Ureter (tissue), 1 donor: ENCODE measurements at regions not wholly inside any gene's neighbourhood (a gene's known extent, or its start where the extent isn't known, plus 50 kb on each side); places are given as distances from the start of the nearest gene placed in this dataset.

Experiments used
- DNase-seq: peaks from one replicate; pipeline ENCODE4 v3.0.0-alpha.2; 2020; ENCODE audit warnings: low spot score
- donor health status: DM: yes; HTN: yes; CAD: no.

DNA sequence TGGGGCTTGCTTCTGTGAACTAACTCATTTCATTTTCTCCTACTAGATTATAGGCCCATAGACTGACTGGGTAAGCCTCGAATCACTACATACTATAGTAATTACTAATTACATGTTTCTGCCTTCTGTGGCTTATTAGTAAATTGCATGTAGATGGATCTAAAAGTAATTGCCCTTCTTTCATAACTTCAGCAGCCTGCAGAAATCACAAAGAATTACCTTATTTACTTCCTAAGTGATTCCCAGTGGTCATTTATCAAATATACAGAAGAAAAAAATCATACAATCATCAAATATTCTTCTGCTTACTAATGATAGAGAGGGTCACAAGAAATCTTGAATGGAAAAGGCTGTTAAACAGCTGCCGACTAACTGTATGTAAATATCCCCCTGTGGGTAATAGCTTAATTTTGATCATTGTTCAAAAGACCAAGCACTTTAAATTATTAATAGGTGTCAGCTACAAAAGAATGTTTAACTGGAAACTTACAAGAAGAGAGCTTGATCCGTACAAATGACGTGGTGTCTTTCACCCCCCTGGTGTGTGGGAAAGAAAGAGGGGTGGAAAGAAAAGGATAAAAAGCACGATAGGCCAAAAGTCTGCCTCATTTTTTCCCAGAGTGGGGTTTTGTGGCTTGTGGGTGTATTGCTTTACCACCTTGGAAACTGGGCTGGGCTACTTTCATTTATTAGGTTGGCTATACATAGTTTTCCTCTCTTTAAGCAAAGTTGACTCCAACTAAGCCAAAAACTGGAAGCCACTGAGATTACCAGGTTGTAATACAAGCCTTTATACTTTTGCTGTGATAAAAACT, 361.8 kb upstream of the ZMIZ1 start:
- no peak for DNase-seq

DNA sequence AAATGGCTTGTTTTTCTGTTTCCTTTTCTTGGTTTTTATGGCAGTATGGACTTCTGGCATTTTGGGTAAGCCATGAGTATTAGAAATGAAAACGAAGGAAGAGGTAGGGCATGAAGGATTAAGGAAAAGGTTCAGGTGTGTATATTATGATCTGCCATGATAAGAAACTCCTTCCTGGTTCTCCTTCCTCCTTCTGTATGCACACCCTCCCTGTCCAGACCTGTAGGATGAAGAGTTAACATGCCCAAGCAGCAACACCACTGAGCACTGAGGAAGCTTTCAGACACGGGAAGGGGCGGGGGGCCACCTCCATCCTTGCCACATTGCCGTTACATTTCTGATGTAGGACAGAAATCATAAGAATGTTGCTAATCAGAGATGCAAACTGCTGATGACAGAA, 361.0 kb upstream of the ZMIZ1 start:
- DNase-seq: no peak

DNA sequence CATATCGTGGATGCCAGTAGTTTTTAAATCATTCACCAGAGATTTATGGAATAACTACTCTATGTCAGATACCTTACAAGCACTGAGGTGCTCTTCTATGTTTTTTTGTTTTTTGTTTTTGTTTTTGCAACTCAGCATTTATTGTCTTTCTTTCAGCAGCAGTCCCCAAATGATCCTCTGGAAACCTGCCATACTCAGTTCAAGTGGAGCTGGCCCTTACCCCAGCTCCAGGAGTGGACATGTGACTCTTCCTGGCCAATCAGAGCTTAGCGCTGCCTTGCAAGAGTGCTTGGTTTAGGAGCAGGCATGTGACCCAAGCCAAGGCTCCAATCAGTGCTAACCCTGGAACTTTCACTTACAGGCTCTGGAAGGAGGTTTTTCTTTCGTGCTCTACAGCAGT, 356.6 kb upstream of the ZMIZ1 start:
- DNase-seq: no peak

DNA sequence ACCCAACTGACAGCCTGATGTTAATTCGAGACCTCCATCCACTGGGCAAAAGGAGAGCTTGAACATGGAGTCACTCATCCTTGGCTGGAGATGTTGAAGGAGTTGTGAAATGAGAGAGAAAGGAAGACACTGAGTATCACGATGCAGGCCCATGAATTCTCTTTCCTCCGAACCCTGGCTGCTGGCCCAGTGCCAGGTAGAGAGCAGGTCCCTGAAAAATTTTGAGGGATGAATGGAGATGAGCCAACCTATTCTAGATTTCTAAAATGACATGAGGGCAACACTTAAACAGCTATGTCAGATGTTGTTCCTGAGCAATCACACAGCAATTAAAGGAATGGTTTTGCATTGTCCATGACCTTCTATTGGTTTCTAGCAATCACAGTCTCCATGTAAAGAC, 355.1 kb upstream of the ZMIZ1 start:
- no peak for DNase-seq

DNA sequence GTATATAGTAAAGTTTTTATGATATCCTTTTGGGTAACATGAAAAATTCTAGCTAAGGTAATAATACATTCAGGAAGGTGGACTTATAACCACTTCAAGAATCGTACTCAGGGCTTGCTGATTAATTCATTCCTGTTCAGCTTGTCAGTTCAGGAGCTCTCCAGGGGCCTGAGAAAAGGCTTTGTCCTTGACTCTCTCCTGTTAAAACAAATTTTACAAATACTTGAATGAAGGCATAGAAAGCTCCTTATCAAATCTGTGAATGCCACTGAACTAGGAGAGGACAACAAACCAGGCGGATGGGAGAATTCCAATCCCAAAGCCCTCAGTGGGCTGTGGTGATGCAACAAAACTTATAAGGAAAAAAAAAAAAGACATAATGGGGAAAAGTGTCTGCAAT, 354.5 kb upstream of the ZMIZ1 start:
- no peak for DNase-seq

DNA sequence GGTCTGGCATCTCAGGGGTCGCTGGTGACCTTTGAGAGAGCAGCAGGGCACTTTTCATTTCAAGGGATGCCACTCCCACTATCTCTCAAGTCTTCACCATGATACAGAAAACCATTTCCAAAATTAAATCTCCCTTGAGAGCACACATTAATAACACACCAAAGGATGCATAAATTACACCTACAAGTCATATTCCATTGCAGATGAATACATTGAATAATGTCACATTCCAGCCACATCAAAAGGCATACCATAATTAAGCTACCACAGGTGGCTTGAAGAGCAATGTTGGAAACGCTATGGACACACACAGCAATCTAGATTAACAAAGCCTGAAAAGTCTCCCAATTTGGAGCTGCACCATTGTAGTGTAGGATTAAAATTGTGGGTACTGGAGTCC, 353.3 kb upstream of the ZMIZ1 start:
- DNase-seq: no peak

DNA sequence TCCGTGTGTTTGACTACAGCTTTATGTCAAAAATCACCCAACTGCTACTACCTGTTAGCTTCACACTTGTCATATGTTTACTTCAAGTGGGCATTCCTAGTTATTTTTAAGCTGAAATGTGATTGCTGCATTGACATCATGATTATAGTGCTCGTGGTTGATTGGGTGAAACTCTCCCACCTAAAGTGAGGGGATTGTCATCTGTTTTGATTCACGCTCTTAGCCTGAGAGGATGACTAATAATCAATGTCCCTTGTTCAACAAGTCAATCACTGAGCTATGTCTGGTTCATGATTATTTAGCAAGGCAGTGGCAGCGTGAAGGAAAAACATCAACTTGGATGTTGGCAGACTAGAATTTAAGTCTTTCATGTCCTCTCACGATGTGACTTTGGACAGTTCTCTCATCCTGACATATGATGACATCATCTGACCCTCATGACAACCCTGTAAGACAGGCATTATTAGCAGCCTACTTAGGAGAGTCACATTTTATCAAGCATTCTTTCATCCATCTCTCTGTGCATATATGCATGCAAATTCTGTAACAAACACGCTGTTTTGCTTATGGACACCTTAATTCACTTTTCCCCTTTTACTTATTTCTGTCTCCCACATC, 352.6 kb upstream of the ZMIZ1 start:
- no peak for DNase-seq

DNA sequence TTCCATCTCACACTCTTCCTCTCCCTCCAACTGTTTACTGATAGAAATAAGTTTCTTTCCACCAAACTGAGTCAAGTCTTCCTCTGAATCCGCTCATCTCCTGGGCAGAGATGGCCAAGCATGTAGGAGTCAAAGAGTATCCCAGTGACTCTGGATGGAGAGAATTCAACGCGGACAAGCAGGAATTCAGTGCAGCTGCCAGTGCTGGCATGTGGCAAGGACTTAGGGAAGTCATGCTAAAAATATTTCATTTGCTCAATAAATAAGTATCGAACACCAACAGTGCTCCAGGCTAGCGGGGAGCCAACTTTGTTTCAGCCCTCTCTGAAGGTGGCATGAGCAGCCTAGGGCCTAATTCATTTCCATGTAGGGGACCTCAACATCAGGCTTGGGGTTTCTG, 351.6 kb upstream of the ZMIZ1 start:
- no peak for DNase-seq

DNA sequence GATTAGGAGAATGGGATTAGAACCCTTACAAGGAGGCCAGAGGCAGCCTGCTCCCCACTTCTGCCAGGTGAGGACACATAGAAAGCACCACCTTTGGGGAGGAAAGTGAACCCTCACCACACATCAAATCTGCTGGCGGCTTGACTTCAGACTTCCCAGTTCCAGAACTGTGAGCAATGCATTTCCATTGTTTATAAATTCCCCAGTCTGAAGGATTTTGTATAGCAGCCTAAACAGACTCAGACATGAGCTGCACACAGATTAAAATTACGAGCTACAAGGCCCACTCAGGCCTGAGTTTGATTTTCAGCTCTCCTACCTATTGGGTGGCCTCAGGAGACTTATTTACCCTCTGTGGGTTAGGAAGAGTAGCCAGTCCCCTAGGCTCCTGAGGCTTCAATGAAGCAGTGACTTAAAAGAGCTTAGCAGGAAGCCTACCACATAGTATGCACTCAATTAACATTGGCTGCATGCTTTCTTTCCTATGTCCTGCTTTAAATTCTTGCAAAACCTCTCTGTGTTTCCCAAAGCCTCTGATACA, 350.7 kb upstream of the ZMIZ1 start:
- DNase-seq: no peak

DNA sequence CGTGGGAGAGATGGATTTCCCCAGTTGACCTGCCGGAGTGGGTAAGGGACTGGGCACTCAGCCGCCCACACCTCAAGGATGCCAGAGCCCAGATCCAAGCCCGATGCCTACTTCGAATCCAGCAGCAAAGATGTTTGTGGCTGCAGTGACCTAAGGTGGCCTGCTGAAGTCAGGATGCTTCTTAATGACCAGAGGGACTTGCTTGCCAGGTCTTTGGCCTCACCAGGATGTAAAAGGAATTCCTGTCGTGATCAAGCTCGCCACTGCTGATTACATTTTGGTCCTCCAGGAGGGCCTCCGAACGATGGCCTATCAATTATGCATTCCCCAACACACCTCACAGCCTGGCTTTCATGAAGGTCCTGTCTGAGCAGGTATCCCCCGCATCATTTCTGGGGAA, 349.5 kb upstream of the ZMIZ1 start:
- no peak for DNase-seq

DNA sequence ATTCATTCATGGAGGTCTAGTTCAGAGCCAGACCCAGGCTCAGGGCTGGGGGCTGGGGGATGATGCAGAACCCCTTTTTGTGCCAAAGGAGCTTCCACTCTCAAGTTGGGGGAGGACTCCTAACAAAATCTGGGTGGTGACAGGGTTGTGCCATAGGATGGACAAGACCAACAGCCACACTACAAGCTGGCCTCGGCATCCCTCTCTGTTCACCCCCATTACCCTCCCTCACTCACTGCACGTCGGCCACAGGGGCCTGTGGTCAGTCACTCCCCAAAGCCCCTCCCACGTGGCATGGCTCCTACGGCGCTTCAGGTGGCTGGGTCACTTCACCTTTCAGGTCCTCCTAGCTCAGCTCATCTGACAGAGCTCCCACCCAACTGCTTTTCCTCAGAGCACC, 348.7 kb upstream of the ZMIZ1 start:
- no peak for DNase-seq

DNA sequence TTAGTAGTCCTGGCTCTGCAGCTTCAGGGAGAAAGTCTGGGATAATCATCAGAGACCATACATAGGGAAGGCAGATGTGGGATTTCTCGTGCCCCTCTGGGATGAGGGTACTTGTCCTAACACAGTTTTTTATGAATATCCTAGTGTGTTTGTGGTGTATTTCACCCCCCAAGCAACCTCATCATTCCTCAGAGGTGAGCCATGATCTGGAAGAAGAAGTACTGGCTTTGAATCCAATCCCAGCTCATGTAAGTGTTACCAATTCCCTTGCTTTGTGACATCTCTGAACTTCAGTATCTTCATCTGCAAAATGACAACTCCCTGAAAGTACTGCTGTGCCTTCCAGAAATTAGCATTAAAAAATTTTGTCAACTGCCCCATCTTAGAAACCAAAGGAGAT, 347.5 kb upstream of the ZMIZ1 start:
- no peak for DNase-seq

DNA sequence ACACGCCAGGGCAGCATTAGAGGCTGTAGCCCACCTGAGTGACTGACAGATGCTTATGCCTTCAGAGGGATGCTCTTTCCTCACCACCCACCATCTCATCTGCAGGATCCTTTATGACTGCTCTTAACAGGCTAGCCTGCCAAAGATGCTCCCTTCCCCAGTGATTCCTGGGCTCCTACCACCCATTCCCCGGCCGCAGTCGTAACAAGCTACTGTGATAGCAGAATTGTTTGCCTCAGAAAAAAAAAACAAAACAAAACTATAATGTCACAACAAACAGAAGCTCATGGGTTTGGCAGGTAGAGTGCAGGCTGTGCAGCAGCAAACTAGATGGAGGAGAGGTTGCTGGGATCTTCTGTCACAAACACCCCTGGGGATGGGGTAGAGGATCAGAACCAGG, 343.9 kb upstream of the ZMIZ1 start:
- no peak for DNase-seq

DNA sequence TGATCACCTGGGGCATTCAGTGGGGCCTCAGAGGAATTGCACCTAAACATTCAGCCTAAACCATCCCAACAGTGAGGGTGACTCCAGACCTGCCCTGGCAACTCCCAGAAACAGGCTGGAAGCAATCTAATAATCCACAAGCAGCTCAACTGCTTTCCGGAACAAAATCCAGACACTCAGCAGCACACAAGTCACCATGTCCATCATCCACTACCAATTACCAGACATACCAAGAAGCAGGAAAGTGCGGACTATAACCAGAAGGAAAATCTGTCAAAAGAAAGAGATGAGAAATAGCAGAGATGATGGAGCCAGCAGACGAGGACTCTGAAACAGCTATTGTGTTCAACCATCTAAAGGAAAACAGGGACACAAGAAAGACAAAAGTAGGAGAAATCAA, 342.6 kb upstream of the ZMIZ1 start:
- DNase-seq: no peak

DNA sequence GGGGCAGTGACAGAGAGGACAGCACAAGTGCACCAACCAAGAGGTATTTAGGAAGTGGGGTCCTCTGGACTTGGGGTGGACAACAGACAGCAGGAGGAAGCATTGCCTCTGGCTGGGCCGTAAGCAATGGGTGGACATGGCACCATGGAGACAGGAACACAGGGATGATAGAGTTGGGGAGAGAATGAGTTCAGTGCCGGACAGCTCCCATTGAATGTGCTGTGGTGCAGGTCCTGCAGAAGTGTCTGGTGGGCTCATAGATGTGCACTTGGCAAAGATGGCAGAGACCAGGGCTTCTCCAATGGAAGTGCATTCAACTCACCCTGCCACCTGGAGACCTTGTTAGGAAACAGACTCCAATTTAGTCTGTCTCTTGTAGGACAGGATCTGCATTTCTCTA, 341.5 kb upstream of the ZMIZ1 start:
- no peak for DNase-seq

DNA sequence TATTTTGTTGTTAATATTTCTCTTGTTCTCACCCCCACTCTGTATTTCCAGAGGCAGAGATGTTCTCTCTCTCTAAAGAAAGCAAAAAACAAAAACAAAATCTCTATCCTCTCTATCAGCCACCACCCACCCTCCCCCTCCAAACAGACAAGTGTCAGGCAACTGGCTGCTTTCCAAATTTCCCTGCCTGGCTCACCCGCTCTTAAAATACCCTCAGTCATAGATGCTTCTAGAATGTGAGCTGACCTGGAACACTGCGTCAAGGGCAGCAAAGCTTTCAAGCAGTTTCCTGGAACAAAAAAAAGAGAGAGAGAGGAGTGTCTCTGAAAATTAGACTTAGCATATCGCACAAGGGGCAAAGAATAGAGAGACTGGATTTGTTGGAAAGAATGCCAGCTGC, 341.0 kb upstream of the ZMIZ1 start:
- DNase-seq: no peak

DNA sequence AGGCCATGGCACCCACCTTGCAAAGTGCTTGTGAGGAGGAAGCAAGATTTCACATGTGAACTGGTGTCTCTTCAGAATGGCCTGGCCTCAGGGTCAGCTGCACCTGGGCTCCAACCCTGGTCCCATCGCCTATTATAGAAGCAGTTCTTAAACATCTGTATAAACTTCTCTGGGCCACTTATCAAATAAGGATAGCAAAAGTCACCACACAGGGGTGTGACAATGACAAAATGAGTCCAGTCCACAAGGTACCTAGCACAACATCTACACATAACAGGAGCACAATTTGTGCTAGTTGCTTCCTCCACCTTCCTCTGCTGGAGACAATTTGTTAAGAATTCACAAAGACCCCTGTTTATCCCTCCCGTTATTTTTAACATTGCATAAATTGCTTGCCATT, 340.6 kb upstream of the ZMIZ1 start:
- no peak for DNase-seq

DNA sequence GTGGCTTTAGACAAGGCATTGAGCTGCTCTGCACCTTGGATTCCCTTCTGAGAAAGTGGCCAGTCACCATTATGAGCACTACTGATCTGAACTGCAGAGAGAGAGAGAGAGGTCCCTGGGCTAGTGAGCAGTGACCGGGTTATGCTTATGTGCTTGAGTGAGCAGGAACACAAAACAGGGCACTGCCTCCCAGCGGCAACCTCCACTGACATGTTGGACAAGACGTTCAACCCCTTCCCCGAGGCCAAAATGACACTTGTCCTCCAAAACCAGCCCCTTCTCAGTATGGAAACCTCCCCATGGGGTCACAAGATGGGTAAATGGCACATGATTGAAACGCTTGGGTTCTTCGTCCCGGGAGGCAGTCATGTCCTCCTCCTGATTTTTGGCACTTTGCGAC, 339.4 kb upstream of the ZMIZ1 start:
- no peak for DNase-seq

DNA sequence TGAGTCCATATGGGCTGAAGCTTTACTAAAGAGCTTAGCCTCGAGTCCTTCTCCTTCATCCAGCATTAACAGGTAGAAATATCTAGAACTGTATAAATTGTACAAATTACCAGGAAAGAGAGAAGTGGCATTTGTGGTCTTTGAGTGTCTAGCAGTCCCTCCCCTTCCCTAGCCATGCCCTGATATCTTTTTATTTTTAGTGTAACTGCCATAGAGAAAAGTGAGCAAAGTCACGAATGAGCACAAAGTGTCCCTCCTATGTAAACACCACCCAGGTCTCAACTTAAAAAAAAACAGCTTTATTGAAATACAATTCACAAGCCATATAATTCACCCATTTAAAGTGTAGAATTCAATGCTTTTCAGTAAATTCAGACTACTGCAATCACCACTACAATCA, 339.0 kb upstream of the ZMIZ1 start:
- DNase-seq: no peak

DNA sequence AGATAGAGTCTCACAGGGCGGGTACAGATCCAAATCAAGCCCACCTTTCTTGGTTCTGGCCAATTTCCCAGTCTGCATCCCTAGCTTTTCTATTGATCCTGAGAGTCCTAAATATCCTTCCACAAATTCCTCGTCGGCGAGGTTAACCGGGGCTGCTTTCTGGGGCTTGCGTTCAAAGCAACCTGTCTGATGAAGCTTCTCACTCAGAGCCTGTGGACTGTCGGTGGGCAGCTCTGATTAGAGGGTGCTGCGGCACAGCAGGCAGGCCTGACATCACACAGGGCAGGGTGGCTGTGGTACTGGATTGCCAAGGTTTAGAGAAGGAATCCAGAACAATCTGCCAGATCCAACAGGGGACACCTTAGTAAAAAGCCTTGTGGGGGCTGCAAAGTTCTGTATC, 338.0 kb upstream of the ZMIZ1 start:
- DNase-seq: no peak

DNA sequence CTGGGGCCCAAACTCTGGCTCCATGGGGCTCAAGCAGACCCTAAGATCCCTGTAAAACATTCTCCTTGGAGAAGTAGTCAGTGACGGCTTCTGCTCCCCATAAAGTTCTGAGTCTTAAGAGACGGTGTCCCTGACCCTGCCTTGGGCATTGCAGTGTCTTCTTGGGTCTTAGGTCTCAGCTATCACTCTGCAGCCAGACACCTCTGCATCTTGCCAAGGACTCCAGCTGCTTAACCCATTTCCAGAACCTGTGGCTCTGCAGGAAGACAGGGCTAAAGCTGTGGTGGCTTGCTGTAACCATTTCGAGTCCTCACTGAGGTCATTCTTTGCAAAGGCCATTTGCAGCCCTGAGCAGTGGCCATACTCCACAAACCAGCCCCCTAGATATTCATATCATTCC, 337.1 kb upstream of the ZMIZ1 start:
- DNase-seq: no peak

DNA sequence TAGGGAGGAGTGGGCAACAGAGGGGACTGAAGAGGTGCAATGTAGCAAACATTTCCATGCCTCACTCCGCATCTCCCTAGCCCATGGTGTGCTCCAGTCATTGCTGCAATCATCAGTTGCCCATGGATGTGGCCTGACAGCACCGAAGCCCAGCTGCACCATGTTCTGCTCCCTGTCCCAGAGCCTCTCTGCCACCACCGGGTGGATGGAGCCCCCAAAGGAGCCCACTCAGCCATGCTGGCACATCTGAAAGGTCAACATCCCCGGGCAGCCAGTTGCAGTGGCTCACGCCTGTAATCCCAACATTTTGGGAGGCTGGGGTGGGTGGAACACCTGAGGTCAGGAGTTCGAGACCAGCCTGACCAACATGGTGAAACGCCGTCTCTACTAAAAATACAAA, 336.4 kb upstream of the ZMIZ1 start:
- DNase-seq: no peak

DNA sequence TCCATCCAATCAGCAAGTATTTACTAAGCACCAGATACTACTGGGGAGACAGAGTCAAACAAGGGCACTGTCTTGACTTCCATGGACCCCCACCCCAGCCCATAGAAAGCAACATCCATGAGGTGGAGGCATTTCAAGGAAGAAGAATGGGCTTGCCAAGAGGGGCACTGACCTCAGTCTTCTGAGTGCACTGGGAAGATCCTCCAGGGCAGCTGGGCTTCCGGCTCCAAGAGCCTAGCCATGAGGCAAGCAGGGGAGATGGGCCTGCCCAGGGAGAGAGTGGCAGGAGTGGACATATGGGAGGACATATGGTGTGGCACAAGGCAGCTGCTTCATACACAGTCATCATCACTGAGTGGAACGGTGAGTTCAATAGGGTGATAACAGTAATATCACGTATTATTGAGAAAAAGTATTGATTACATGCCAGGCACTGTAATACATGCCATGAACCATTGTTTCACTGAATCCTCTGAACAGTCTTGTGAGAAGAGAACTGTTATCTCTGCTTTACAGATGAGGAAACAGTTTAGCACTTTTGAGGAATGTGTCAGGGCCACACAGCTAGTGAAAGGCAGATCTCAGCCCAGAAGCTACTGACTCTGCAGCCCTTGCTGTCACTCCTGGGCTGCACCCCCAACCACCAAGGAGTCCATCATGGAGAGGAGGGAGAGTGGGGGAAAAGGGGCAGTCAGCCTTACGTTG, 331.7 kb upstream of the ZMIZ1 start:
- no peak for DNase-seq
